ENCODE measurements at regions not wholly inside any gene's neighbourhood (a gene's known extent, or its start where the extent isn't known, plus 50 kb on each side); places are given as distances from the start of the nearest gene placed in this dataset.

GRCh38 chr1:209045331-209046057, 538.0 kb upstream of the CAMK1G start:
- TF ChIP-seq CTCF (conservative IDR thresholded peaks at IDR 0.05; ENCODE audit: low read depth in 2 of 2) = no peak
- no peak for TF ChIP-seq CREB1 (CRISPR knock-in tag; IDR thresholded peaks at IDR 0.05; ENCODE audit: low read depth)
- no peak for TF ChIP-seq JUNB (IDR thresholded peaks at IDR 0.05; ENCODE audit: unreplicated experiment)
- TF ChIP-seq EZH2 (IDR thresholded peaks at IDR 0.05; ENCODE audit: low read depth, unreplicated experiment) = no peak
- TF ChIP-seq ETS1 (IDR thresholded peaks at IDR 0.05) = no peak
- TF ChIP-seq REST (IDR thresholded peaks at IDR 0.05; ENCODE audit: unreplicated experiment) = no peak
- TF ChIP-seq POLR2AphosphoS5 (IDR thresholded peaks at IDR 0.05; ENCODE audit: low read depth) = no peak
- TF ChIP-seq EZH2phosphoT487 (IDR thresholded peaks at IDR 0.05; ENCODE audit: unreplicated experiment) = no peak
- TF ChIP-seq STAT1 (IDR thresholded peaks at IDR 0.05; ENCODE audit: unreplicated experiment) = no peak
- no peak for TF ChIP-seq ZNF462 (CRISPR knock-in tag; IDR thresholded peaks at IDR 0.05)
- TF ChIP-seq ZNF114 (CRISPR knock-in tag; IDR thresholded peaks at IDR 0.05) = no peak
- no peak for TF ChIP-seq ZNF331 (CRISPR knock-in tag; IDR thresholded peaks at IDR 0.05; ENCODE audit: low read depth)

Data from GM23338 (cell line).